Gastroesophageal sphincter (tissue), 3 donors: ENCODE measurements at regions not wholly inside any gene's neighbourhood (a gene's known extent, or its start where the extent isn't known, plus 50 kb on each side); places are given as distances from the start of the nearest gene placed in this dataset.

Source experiments
- POLR2A ChIP-seq, 2 donors: fragments of 450-650 bp; IDR thresholded peaks; one replicate each; pipeline ENCODE4 v1.6.1; 2017; ENCODE audit warnings: antibody characterized with exemption in 2 of 2, mild to moderate bottlenecking in 2 of 2, moderate library complexity in 1 of 2
- POLR2AphosphoS5 ChIP-seq: sonication (generic); formaldehyde crosslinking; IDR thresholded peaks from one replicate; pipeline ENCODE4 v1.6.1; 2017; ENCODE audit warnings: antibody characterized with exemption
- TF ChIP-seq, protein P1 (sequence below), 4 experiments: fragments of 200-600 bp in 2 of 4; fragments of 450-650 bp in 2 of 4; sonication (generic) in 1 of 4; IDR thresholded peaks; one replicate each; pipeline ENCODE4 v1.5.1; 2017 to 2019; ENCODE audit warnings: antibody characterized with exemption in 4 of 4, mild to moderate bottlenecking in 2 of 4, moderate library complexity in 2 of 4

DNA sequence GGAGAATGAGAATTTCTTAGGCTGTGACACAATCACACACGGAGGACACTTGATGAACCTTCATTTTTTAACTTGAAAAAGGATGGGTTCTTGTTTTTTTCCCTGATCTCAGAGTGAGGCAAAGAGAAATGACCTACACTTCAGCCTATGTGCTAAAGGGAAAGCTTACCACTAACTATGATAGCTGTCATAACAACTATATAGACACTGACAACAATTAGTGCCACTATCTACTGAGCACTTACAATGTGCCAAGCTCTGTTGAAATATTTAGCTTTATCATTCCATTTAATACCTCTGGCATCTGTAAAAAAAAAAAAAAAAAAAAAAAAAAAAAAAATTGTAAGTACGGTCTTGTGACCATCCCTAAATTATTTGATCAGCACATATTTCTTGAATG is 135.9 kb upstream of the WWC1 start:
- TF ChIP-seq, protein P1, sequence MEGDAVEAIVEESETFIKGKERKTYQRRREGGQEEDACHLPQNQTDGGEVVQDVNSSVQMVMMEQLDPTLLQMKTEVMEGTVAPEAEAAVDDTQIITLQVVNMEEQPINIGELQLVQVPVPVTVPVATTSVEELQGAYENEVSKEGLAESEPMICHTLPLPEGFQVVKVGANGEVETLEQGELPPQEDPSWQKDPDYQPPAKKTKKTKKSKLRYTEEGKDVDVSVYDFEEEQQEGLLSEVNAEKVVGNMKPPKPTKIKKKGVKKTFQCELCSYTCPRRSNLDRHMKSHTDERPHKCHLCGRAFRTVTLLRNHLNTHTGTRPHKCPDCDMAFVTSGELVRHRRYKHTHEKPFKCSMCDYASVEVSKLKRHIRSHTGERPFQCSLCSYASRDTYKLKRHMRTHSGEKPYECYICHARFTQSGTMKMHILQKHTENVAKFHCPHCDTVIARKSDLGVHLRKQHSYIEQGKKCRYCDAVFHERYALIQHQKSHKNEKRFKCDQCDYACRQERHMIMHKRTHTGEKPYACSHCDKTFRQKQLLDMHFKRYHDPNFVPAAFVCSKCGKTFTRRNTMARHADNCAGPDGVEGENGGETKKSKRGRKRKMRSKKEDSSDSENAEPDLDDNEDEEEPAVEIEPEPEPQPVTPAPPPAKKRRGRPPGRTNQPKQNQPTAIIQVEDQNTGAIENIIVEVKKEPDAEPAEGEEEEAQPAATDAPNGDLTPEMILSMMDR (IDR thresholded peaks at IDR 0.05), result no peak
- TF ChIP-seq POLR2AphosphoS5 (no peak), POLR2A (IDR thresholded peaks at IDR 0.05) (no peak)
